GM18951 (cell line): ENCODE measurements at regions not wholly inside any gene's neighbourhood (a gene's known extent, or its start where the extent isn't known, plus 50 kb on each side); places are given as distances from the start of the nearest gene placed in this dataset.

ENCODE experiments used
- POLR2A ChIP-seq: IDR thresholded peaks from 4 replicates; pipeline ENCODE4 v1.6.1; 2011; ENCODE audit warnings: mild to moderate bottlenecking; ENCODE audit not compliant: insufficient read length, insufficient read depth; ENCODE audit errors: extremely low read depth
- in situ Hi-C: fragments of 300-500 bp; cut with MboI; formaldehyde crosslinking; loops from one replicate; pipeline ENCODE4 v1.12.0; 2022; ENCODE audit warnings: low sequenced_read_pairs, mixed read lengths, inconsistent platforms; ENCODE audit not compliant: unreplicated experiment

- no peak for TF ChIP-seq POLR2A
- in situ Hi-C loops = no loop called here
These were observed 382.7 kb downstream of the METTL15 start for GRCh38 chr11:28490773-28491382.

DNA sequence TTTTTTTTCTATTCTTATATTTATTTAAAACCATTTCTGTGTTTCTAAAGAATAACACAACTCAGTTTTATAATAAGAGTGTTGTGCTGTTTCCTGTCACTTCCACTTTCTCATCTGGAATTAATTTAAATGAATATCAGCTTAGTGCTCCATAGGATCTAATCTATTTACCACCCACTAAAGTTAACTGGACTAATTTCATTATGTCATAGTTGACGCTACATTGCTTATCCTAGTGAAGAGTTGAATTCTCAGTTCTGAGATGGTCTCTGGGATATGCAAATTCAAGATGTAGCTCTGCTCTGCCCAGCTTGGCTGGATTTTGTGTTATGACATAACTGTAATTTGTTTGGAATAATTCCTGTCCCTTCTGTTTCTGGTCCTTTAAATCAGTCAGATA is 380.1 kb downstream of the METTL15 start:
- TF ChIP-seq POLR2A = no peak
- in situ Hi-C loops = no loop called here

- in situ Hi-C loops = no loop called here
- no peak for TF ChIP-seq POLR2A
These were observed 375.1 kb downstream of the METTL15 start for GRCh38 chr11:28483072-28483867.

GRCh38 chr11:28482666-28483065 is 374.5 kb downstream of the METTL15 start:
- no peak for TF ChIP-seq POLR2A
- in situ Hi-C loops = no loop called here

DNA sequence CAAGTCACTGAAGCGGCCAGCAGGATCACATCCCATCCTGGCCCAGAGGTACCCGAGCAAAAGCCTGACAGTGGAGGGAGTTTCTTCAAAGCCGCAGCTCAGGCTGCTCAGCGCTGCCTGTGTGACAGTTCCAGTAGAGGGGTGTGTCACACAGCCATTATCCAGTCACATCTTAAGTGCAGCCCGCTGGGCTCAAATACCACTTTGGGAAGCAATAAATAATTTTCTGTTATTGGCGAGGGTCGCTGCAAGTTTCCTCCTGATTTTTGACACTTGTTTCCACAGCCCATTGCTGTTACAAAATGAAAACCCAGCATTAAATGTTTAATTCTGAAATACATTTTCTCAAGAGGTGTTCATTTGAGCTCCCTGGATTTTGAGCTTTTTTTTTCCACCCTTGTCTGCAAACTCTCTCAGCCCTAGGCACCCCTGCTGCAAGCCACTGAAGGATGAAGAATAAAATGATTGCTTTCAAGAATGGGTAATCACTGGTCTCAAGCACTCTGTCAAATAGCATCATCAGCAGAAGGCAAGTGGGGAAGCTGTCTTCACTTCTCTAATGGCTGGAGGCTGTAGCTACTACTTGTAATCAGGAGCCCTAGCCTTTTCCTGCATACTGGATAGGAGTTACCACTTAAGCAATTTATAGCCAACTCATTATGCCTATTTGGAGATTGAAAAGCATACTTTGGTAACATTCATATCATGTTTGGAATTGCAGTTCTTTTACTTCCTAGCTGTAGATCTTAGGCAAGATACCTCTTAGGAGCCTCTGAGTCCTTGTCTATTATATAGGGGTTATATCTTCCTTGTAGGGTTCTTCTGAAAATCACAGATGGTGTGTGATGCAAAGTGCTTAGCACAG is 373.7 kb downstream of the METTL15 start:
- TF ChIP-seq POLR2A = no peak
- in situ Hi-C loops = no loop called here

GRCh38 chr11:28480406-28480805 is 372.2 kb downstream of the METTL15 start:
- in situ Hi-C loops = no loop called here

GRCh38 chr11:28476864-28477263 is 368.7 kb downstream of the METTL15 start:
- TF ChIP-seq POLR2A = no peak
- in situ Hi-C loops = no loop called here

More at GRCh38 chr11:28480406-28480805, 372.2 kb downstream of the METTL15 start:
- no peak for TF ChIP-seq POLR2A

DNA sequence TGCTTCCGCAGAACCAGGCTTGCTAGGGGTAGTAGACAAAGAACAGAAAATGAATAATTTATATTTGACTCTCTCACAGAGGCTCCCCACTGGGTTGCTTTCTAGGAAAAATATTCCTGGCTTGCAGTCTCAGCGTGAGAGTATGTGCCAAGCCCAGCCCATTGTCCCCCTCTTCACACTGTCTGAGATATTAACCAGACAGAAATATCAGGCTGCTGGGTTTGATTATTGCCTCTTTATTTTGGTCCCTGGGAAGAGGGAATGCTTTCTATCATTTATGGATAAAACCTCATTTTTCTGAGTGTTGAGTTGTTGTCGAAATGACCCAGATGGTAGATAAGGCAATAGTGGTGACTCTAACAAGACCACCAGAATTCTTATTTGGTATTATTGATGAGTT is 367.9 kb downstream of the METTL15 start:
- in situ Hi-C loops = no loop called here
- TF ChIP-seq POLR2A = no peak

GRCh38 chr11:28472904-28473303 is 364.7 kb downstream of the METTL15 start:
- in situ Hi-C loops = no loop called here
- TF ChIP-seq POLR2A = no peak

GRCh38 chr11:28471537-28471936 is 363.3 kb downstream of the METTL15 start:
- TF ChIP-seq POLR2A = no peak
- in situ Hi-C loops = no loop called here

- in situ Hi-C loops = no loop called here
- TF ChIP-seq POLR2A = no peak
These were observed 362.0 kb downstream of the METTL15 start for GRCh38 chr11:28470180-28470579.

DNA sequence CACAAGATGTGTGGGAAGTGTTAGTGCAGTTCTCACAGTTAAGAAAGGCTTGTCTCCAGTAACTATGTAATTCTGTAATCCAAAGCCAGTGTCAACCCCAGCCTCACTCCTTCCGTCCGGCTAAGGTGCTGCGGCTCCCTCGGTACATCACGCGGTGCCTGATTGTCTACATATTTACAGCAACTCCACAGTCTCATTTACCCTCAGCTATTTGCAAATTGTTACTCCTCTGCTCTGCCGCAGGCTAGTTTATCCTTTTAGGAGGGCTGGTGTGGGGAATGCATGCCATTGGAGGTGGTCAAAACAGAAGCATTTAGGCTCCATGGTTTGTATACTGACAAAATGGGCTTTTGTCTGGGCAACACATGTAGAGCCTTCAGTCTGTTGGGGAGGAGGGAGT is 358.3 kb downstream of the METTL15 start:
- in situ Hi-C loops = no loop called here
- no peak for TF ChIP-seq POLR2A

DNA sequence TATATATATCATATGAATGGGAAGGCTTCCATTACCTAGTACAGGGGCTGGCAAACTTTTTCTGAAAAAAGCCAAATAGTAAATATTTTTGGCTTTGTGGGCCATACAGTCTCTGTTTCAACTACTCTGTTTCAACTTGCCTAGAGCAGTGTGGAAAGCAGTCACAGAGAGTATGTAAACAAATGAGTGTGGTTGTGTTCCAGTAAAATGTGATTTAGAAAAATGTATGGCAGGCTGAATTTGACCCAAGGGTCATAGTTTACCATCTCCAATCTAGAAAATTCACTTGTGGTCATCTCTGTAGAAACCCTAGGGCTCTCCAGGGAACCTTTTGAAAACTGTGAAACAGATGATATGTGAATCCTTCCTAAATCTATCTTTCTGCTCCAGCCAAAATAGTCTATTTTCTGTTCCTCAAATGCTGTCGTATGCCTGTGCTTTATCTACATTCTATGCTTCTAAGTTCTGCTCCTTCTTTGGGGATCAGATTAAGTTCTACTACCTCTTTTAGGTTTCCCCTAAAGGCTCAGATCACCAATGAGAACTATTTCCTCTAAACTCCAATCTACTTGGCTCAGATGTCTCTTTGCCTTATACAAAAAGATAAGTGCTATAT is 356.2 kb downstream of the METTL15 start:
- TF ChIP-seq POLR2A = no peak
- in situ Hi-C loops = no loop called here
